Neural cell (in vitro differentiated cells): ENCODE measurements at regions not wholly inside any gene's neighbourhood (a gene's known extent, or its start where the extent isn't known, plus 50 kb on each side); places are given as distances from the start of the nearest gene placed in this dataset.

Experiments used
- H2AFZ ChIP-seq: fragments of 200-600, 300-800 bp; sonication (generic), shearing (Covaris generic); 2 replicates; pipeline ENCODE4 v1.6.0; 2014; ENCODE audit warnings: low read depth, mild to moderate bottlenecking, antibody characterized with exemption, low read length, moderate library complexity
- H3F3A ChIP-seq: fragments of 200-600 bp; shearing (Covaris generic); 2 replicates; pipeline ENCODE4 v1.6.1; 2016; ENCODE audit warnings: mild to moderate bottlenecking, moderate library complexity, mixed read lengths, antibody characterized with exemption, low read length; ENCODE audit not compliant: insufficient read depth, poor library complexity, severe bottlenecking
- H3K27ac ChIP-seq: fragments of 200-600, 300-800 bp; sonication (generic), shearing (Covaris generic); 2 replicates; pipeline ENCODE4 v1.5.1; 2014; ENCODE audit warnings: mild to moderate bottlenecking, low read length, moderate library complexity
- H3K27me3 ChIP-seq: fragments of 300-800, 200-600 bp; sonication (generic), shearing (Covaris generic); 2 replicates; pipeline ENCODE4 v1.6.0; 2014; ENCODE audit warnings: mild to moderate bottlenecking, low read depth, low read length, moderate library complexity; ENCODE audit not compliant: insufficient read depth
- H3K36me3 ChIP-seq: fragments of 300-800, 200-600 bp; sonication (generic), shearing (Covaris generic); 2 replicates; pipeline ENCODE4 v1.5.1; 2014; ENCODE audit warnings: mild to moderate bottlenecking, antibody characterized with exemption, low read length, moderate library complexity; ENCODE audit not compliant: insufficient read depth
- H3K4me2 ChIP-seq: fragments of 300-800, 200-600 bp; sonication (generic), shearing (Covaris generic); 2 replicates; pipeline ENCODE4 v1.6.0; 2014; ENCODE audit warnings: mild to moderate bottlenecking, low read length
- H3K4me3 ChIP-seq: fragments of 300-800, 200-600 bp; sonication (generic), shearing (Covaris generic); 2 replicates; pipeline ENCODE4 v1.5.1; 2014; ENCODE audit warnings: mild to moderate bottlenecking, low read length, moderate library complexity
- H3K79me2 ChIP-seq: fragments of 200-600 bp; shearing (Covaris generic); replicated peaks from 2 replicates; pipeline ENCODE4 v1.6.0; 2014; ENCODE audit warnings: mild to moderate bottlenecking, low read length, moderate library complexity; ENCODE audit not compliant: insufficient read depth
- H3K9ac ChIP-seq: fragments of 300-800, 200-600 bp; sonication (generic), shearing (Covaris generic); 2 replicates; pipeline ENCODE4 v1.6.1; 2016; ENCODE audit warnings: mild to moderate bottlenecking, low read length, mixed read lengths
- H3K9me2 ChIP-seq: fragments of 200-600 bp; shearing (Covaris generic); 2 replicates; pipeline ENCODE4 v1.6.1; 2016; ENCODE audit warnings: mild to moderate bottlenecking, low read length, mixed read lengths; ENCODE audit not compliant: insufficient read depth
- H3K9me3 ChIP-seq: fragments of 200-600, 300-800 bp; sonication (generic), shearing (Covaris generic); 2 replicates; pipeline ENCODE4 v1.6.1; 2016; ENCODE audit warnings: mild to moderate bottlenecking, mixed run types, low read length, moderate library complexity, mixed read lengths
- H4K20me1 ChIP-seq: fragments of 200-600 bp; shearing (Covaris generic); 2 replicates; pipeline ENCODE4 v1.6.1; 2016; ENCODE audit warnings: mild to moderate bottlenecking, mixed run types; ENCODE audit not compliant: insufficient read depth
- CTCF ChIP-seq: fragments of 450-650 bp; IDR thresholded peaks from 2 replicates; pipeline ENCODE4 v1.5.1; 2014; ENCODE audit warnings: antibody characterized with exemption, mild to moderate bottlenecking, moderate library complexity; ENCODE audit not compliant: poor library complexity, severe bottlenecking
- EP300 ChIP-seq: fragments of 450-650 bp; conservative IDR thresholded peaks from 2 replicates; pipeline ENCODE4 v1.6.1; 2014; ENCODE audit warnings: antibody characterized with exemption, mild to moderate bottlenecking, moderate library complexity; ENCODE audit not compliant: poor library complexity, severe bottlenecking
- EZH2 ChIP-seq: fragments of 200-600, 300-800 bp; shearing (Covaris generic), sonication (generic); IDR thresholded peaks from 2 replicates; pipeline ENCODE4 v1.6.1; 2014; ENCODE audit warnings: antibody characterized with exemption, low read length, borderline replicate concordance, mild to moderate bottlenecking; ENCODE audit not compliant: insufficient read depth, poor library complexity, severe bottlenecking
- MXI1 ChIP-seq: fragments of 450-650 bp; conservative IDR thresholded peaks from 2 replicates; pipeline ENCODE4 v1.6.1; 2014; ENCODE audit warnings: antibody characterized with exemption, mild to moderate bottlenecking; ENCODE audit not compliant: poor library complexity, severe bottlenecking
- POLR2AphosphoS5 ChIP-seq: IDR thresholded peaks from 2 replicates; pipeline ENCODE4 v1.6.1; 2012
- RAD21 ChIP-seq: fragments of 450-650 bp; conservative IDR thresholded peaks from 2 replicates; pipeline ENCODE4 v1.6.1; 2014; ENCODE audit warnings: antibody characterized with exemption, mild to moderate bottlenecking, moderate library complexity
- REST ChIP-seq: IDR thresholded peaks from 2 replicates; pipeline ENCODE4 v1.6.1; 2012; ENCODE audit warnings: borderline replicate concordance
- SMC3 ChIP-seq: fragments of 450-650 bp; conservative IDR thresholded peaks from 2 replicates; pipeline ENCODE4 v1.6.1; 2014; ENCODE audit warnings: antibody characterized with exemption, mild to moderate bottlenecking, moderate library complexity; ENCODE audit not compliant: poor library complexity
- TAF1 ChIP-seq: IDR thresholded peaks from 2 replicates; pipeline ENCODE4 v1.6.1; 2012; ENCODE audit warnings: low read depth

- Histone ChIP-seq H3K27me3 (no peaks in the 10 kb centered on the region), H2AFZ (no peak overlapping the region), H3F3A (no peaks in the 10 kb centered on the region), H3K4me2 (no peak overlapping the region), H3K9me3 (no peaks in the 10 kb centered on the region), H3K9ac (no peak overlapping the region), H3K79me2 (no peaks in the 10 kb centered on the region), H3K36me3 (no peaks in the 10 kb centered on the region), H3K4me3 (no peak overlapping the region), H4K20me1 (no peaks in the 10 kb centered on the region), H3K9me2 (no peaks in the 10 kb centered on the region), H3K27ac (no peak overlapping the region)
- no peak for TF ChIP-seq CTCF
- no peak for TF ChIP-seq EP300
- TF ChIP-seq POLR2AphosphoS5 = no peak
- no peak for TF ChIP-seq TAF1
- no peak for TF ChIP-seq SMC3
- no peak for TF ChIP-seq RAD21
- no peak for TF ChIP-seq REST
- no peak for TF ChIP-seq EZH2
- no peak for TF ChIP-seq MXI1
These were observed 323.7 kb upstream of the RPS23 start for GRCh38 chr5:82601861-82602260.

GRCh38 chr5:82601077-82601476 is 322.9 kb upstream of the RPS23 start:
- Histone ChIP-seq H4K20me1 (no peaks in the 10 kb centered on the region), H3K9me3 (no peaks in the 10 kb centered on the region), H3F3A (no peaks in the 10 kb centered on the region), H3K79me2 (no peaks in the 10 kb centered on the region), H3K9ac (no peak overlapping the region), H3K36me3 (no peaks in the 10 kb centered on the region), H2AFZ (no peak overlapping the region), H3K4me3 (no peak overlapping the region), H3K27me3 (no peaks in the 10 kb centered on the region), H3K4me2 (no peak overlapping the region), H3K27ac (no peak overlapping the region), H3K9me2 (no peaks in the 10 kb centered on the region)
- TF ChIP-seq REST = no peak
